Esophagus mucosa (tissue), 1 donor: ENCODE measurements at regions not wholly inside any gene's neighbourhood (a gene's known extent, or its start where the extent isn't known, plus 50 kb on each side); places are given as distances from the start of the nearest gene placed in this dataset.
"Not testable (repeated sequence)": the region's sequence is repeated elsewhere in the genome, so short reads cannot be mapped to it uniquely, and the experiment has no call there.

Experiments used
- ATAC-seq: fragments of 200-7000 bp; cut with Tn5 transposase; one replicate; pipeline ENCODE4 v1.9.1; 2020
- donor health status: DM: yes; HTN: yes; CAD: no.

- no peak for ATAC-seq
Measured at GRCh38 chr12:9365296-9365695, 157.1 kb upstream of the PZP start.

- peak; percentile 80 for ATAC-seq
Measured at GRCh38 chr12:9364224-9365176, 156.3 kb upstream of the PZP start.

- ATAC-seq = peak; percentile 69
Measured at GRCh38 chr12:9363145-9363544, 154.9 kb upstream of the PZP start.

- ATAC-seq = no peak
Measured at GRCh38 chr12:9361879-9362326, 153.7 kb upstream of the PZP start.

- peak; percentile 42 for ATAC-seq
Measured at GRCh38 chr12:9354009-9354754, 146.0 kb upstream of the PZP start.

GRCh38 chr12:9351136-9351535 lies 142.9 kb upstream of the PZP start:
- ATAC-seq = no peak

- ATAC-seq = no peak
Measured at GRCh38 chr12:9349888-9350885, 142.0 kb upstream of the PZP start.

- no peak for ATAC-seq
Measured at GRCh38 chr12:9348906-9349518, 140.8 kb upstream of the PZP start.

GRCh38 chr12:9347328-9348127 lies 139.3 kb upstream of the PZP start:
- ATAC-seq = peak; percentile 73

GRCh38 chr12:9346866-9347327 lies 138.7 kb upstream of the PZP start:
- no peak for ATAC-seq

GRCh38 chr12:9345171-9345570 lies 137.0 kb upstream of the PZP start:
- ATAC-seq = no peak

GRCh38 chr12:9344541-9344940 lies 136.3 kb upstream of the PZP start:
- ATAC-seq = no peak

- no peak for ATAC-seq
Measured at GRCh38 chr12:9343731-9344130, 135.5 kb upstream of the PZP start.

- ATAC-seq = no peak
Measured at GRCh38 chr12:9342614-9343353, 134.6 kb upstream of the PZP start.

- ATAC-seq = no peak
Measured at GRCh38 chr12:9341260-9341585, 133.0 kb upstream of the PZP start.

GRCh38 chr12:9340422-9341259 lies 132.4 kb upstream of the PZP start:
- no peak for ATAC-seq

GRCh38 chr12:9337656-9338055 lies 129.5 kb upstream of the PZP start:
- ATAC-seq = no peak

- ATAC-seq = not testable (repeated sequence)
Measured at GRCh38 chr12:9336375-9337011, 128.3 kb upstream of the PZP start.

GRCh38 chr12:9335867-9336266 lies 127.7 kb upstream of the PZP start:
- no peak for ATAC-seq
